Calu3 (cell line): ENCODE measurements at regions not wholly inside any gene's neighbourhood (a gene's known extent, or its start where the extent isn't known, plus 50 kb on each side); places are given as distances from the start of the nearest gene placed in this dataset.

Experiments used
- BruUV-seq: library from RNA; stranded (reverse); fragments of 400-500 nt; replicated peaks from 2 replicates; lab custom pipeline; 2021; lab: Mats Ljungman, UMichigan
- CTCF ChIA-PET: fragments of 300-600 bp; sonication (Branson Sonifier 250); formaldehyde crosslinking; loops from one replicate; lab custom pipeline; 2022; ENCODE audit warnings: antibody characterized with exemption; lab: Charles Lee
- DNase-seq: peaks from one replicate; pipeline ENCODE4 v3.0.0; 2022
- H3K27ac Mint-ChIP-seq: one replicate; pipeline ENCODE4 v1.8.0; 2022; ENCODE audit warnings: mixed read lengths; ENCODE audit not compliant: unreplicated experiment
- H3K27me3 Mint-ChIP-seq: one replicate; pipeline ENCODE4 v1.8.0; 2022; ENCODE audit warnings: mixed read lengths; ENCODE audit not compliant: unreplicated experiment
- H3K36me3 Mint-ChIP-seq: one replicate; pipeline ENCODE4 v1.8.0; 2022; ENCODE audit warnings: mild to moderate bottlenecking, moderate library complexity, mixed read lengths; ENCODE audit not compliant: insufficient read depth, unreplicated experiment
- H3K4me1 Mint-ChIP-seq: one replicate; pipeline ENCODE4 v1.8.0; 2022; ENCODE audit warnings: mild to moderate bottlenecking, low read depth, mixed read lengths; ENCODE audit not compliant: unreplicated experiment
- H3K4me3 Mint-ChIP-seq: one replicate; pipeline ENCODE4 v1.8.0; 2022; ENCODE audit warnings: mild to moderate bottlenecking, low read depth, moderate library complexity, mixed read lengths; ENCODE audit not compliant: unreplicated experiment
- H3K9me3 Mint-ChIP-seq: one replicate; pipeline ENCODE4 v1.8.0; 2022; ENCODE audit warnings: low read depth, mixed read lengths; ENCODE audit not compliant: unreplicated experiment
- intact Hi-C: fragments of 100-400 bp; cut with micrococcal nuclease; formaldehyde crosslinking; loops from one replicate; pipeline ENCODE4 v1.10.0; 2022; ENCODE audit not compliant: unreplicated experiment
- TF ChIP-seq, protein P1 (sequence below): fragments of 200-600 bp; IDR thresholded peaks from one replicate; pipeline ENCODE4 v1.8.0; 2022; ENCODE audit warnings: antibody characterized with exemption; ENCODE audit not compliant: unreplicated experiment

DNA sequence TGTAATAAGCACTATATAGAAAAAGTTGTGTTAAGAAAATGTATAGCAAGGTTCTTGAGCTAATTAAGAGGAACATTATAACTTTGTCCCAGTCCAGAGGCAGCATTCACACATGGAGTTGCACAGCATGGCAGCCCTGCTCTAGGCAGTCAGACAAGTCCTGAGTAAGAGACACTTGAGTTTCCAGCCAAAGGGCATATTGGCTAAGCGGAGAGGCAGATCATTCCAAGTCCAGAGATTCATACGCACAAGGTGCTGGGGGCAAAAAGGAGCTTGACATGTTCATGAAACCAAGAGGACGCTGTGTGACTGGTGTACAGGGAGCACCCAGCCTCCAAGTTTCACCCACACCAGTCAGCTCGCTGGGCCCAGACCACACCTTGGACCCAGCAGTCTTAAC is 232.6 kb upstream of the IPO5 start:
- DNase-seq = no peak
- intact Hi-C loops = no loop called here
- BruUV-seq = no TSS peak
- Mint-ChIP-seq H3K4me1 (no peaks in the 10 kb centered on the region), H3K27ac (no peak overlapping the region), H3K4me3 (no peak overlapping the region), H3K36me3 (no peaks in the 10 kb centered on the region), H3K9me3 (no peaks in the 10 kb centered on the region), H3K27me3 (peaks cover 13% of the 10 kb centered on the region)
- CTCF ChIA-PET = no interaction called here
- TF ChIP-seq, protein P1, sequence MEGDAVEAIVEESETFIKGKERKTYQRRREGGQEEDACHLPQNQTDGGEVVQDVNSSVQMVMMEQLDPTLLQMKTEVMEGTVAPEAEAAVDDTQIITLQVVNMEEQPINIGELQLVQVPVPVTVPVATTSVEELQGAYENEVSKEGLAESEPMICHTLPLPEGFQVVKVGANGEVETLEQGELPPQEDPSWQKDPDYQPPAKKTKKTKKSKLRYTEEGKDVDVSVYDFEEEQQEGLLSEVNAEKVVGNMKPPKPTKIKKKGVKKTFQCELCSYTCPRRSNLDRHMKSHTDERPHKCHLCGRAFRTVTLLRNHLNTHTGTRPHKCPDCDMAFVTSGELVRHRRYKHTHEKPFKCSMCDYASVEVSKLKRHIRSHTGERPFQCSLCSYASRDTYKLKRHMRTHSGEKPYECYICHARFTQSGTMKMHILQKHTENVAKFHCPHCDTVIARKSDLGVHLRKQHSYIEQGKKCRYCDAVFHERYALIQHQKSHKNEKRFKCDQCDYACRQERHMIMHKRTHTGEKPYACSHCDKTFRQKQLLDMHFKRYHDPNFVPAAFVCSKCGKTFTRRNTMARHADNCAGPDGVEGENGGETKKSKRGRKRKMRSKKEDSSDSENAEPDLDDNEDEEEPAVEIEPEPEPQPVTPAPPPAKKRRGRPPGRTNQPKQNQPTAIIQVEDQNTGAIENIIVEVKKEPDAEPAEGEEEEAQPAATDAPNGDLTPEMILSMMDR = no peak

DNA sequence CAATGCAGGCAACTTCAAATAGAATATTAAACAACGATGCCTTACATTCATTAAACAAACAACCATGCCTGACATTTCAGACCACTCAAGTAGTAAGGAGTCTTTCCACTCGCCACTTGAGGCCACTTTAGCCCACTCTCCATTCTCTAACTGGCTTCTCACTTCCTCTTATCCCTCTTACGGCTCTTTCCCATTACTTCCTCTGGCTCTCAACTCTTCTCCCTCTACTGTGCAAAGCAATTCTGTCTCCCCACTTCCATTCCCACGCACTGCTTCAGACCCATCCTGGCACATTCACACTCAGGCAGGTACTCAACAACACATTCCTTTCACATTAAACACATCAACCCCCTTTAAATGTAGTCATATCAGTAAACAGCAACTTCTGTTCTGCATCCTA is 229.8 kb upstream of the IPO5 start:
- no peak overlapping the region for H3K4me3 Mint-ChIP-seq
- TF ChIP-seq, protein P1 = no peak
- intact Hi-C loops = no loop called here
- no peaks in the 10 kb centered on the region for H3K36me3 Mint-ChIP-seq
- no TSS peak for BruUV-seq
- peaks cover 13% of the 10 kb centered on the region for H3K27me3 Mint-ChIP-seq
- no peak overlapping the region for H3K27ac Mint-ChIP-seq
- H3K9me3 Mint-ChIP-seq = no peaks in the 10 kb centered on the region
- CTCF ChIA-PET = no interaction called here
- no peaks in the 10 kb centered on the region for H3K4me1 Mint-ChIP-seq
- no peak for DNase-seq

DNA sequence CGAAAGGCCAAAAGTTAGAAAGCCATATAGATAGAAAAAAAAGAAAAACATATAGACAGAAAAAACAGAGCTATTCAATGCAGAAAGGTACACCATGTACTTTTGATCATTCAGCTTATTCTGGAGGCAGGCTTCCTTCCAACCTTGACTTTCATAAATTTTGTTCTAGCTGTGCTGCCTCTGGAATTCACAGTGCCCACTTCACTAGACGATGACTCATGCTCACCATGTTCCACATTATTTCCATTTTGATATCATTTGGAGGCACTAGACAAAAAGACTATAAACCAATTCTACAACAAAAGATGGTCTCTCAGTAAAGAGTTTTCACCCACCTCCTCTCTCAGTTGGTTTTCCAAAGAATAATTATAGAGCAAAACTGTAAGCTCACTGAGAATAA is 229.0 kb upstream of the IPO5 start:
- intact Hi-C loops = no loop called here
- CTCF ChIA-PET = no interaction called here
- TF ChIP-seq, protein P1 = no peak
- no TSS peak for BruUV-seq
- H3K27me3 Mint-ChIP-seq = peaks cover 13% of the 10 kb centered on the region
- DNase-seq = no peak
- no peak overlapping the region for H3K27ac Mint-ChIP-seq
- no peaks in the 10 kb centered on the region for H3K9me3 Mint-ChIP-seq
- no peaks in the 10 kb centered on the region for H3K36me3 Mint-ChIP-seq
- H3K4me3 Mint-ChIP-seq = no peak overlapping the region
- no peaks in the 10 kb centered on the region for H3K4me1 Mint-ChIP-seq

DNA sequence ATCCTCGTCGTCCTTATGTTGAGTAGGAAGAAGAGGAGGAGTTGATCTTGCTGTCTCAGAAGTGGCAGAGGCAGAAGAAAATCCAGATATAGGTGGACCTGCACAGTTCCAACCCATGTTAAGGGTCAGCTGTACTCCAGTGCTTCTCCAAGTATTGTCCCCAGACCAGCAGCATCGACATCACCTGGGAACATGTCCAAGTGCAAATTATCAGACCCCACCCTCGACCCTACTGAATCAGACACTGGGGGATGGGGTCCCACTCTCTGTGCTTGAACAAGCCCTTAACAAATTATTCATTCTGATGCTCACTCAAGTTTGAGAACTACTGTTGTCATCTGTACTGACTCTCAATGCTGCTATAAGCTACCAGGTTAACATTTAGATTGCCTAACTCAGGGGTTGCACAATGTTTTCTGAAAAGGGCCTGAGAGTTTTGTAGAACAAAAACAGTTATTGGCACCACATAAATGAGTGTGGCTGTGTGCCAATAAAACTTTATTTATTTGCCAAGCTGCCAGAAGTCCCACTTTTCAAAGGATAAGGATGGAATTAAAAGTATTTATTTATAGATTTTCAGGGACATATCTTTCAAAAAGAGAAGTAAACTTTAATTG is 226.7 kb upstream of the IPO5 start:
- CTCF ChIA-PET = no interaction called here
- H3K4me1 Mint-ChIP-seq = no peaks in the 10 kb centered on the region
- no peaks in the 10 kb centered on the region for H3K9me3 Mint-ChIP-seq
- TF ChIP-seq, protein P1 = no peak
- H3K27ac Mint-ChIP-seq = no peak overlapping the region
- no peak overlapping the region for H3K4me3 Mint-ChIP-seq
- DNase-seq = no peak
- H3K36me3 Mint-ChIP-seq = no peaks in the 10 kb centered on the region
- H3K27me3 Mint-ChIP-seq = peaks cover 13% of the 10 kb centered on the region
- intact Hi-C loops = no loop called here
- no TSS peak for BruUV-seq
